ENCODE measurements at regions not wholly inside any gene's neighbourhood (a gene's known extent, or its start where the extent isn't known, plus 50 kb on each side); places are given as distances from the start of the nearest gene placed in this dataset.

DNA sequence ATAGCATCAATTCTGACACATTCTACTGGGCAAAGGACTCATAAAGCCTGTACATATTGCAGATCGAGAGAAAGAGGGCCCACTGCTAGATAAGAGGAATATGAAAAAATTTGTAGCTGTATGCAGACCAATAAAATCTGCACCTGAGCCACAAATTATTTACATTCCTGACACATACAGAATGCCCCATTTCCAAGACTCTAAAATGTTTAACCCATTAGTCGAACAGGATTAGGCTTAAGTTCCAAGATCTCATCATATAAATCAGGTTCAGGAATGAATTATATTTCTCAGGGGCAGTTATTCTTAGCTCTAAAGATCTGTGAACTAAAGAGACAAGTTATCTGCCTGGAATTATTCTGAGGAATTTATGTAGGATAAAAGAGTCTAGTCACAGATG is 1615.8 kb downstream of the ARAP2 start:
- H3K23ac ChIP-seq (ENCODE audit: insufficient read length) = no peak overlapping the region
- no peak overlapping the region for H2BK5ac ChIP-seq (ENCODE audit: low read depth, low read length)
- H3K27ac ChIP-seq (ENCODE audit: low read depth, low read length) = no peak overlapping the region
- H2BK20ac ChIP-seq (ENCODE audit: low read length) = no peak overlapping the region
- no peaks in the 10 kb centered on the region for H3K9me3 ChIP-seq (ENCODE audit: insufficient read depth in 2 of 2, low read depth in 1 of 2, low read length in 1 of 2)
- no peak overlapping the region for H3K4me2 ChIP-seq (ENCODE audit: insufficient read depth in 1 of 2, low read depth in 2 of 2, low read length in 2 of 2)
- H3K79me2 ChIP-seq (ENCODE audit: control insufficient read depth in 1 of 2, insufficient read depth in 2 of 2, low read length in 2 of 2) = no peaks in the 10 kb centered on the region
- H2AFZ ChIP-seq (ENCODE audit: low read length) = no peak overlapping the region
- FAIRE-seq (no peak), DNase-seq (ENCODE audit: low read depth in 1 of 2, low spot score in 2 of 2) (no peak)
- H3K23me2 ChIP-seq (ENCODE audit: low read depth, low read length) = no peaks in the 10 kb centered on the region
- H3K18ac ChIP-seq (ENCODE audit: extremely low read depth, low read length) = no peak overlapping the region
- H3K56ac ChIP-seq (replicated peaks; ENCODE audit: insufficient read length, low read depth, low read length) = no peak overlapping the region
- H3K4ac ChIP-seq (replicated peaks; ENCODE audit: insufficient read length, low read depth, low read length) = no peak overlapping the region
- H2BK12ac ChIP-seq (ENCODE audit: low read depth, low read length) = no peak overlapping the region
- no peak overlapping the region for H2BK15ac ChIP-seq (ENCODE audit: low read length)
- no peak overlapping the region for H3K9ac ChIP-seq (replicated peaks in 1 of 4; ENCODE audit: extremely low read depth in 1 of 4, low read depth in 3 of 4, low read length in 3 of 4)
- H2BK120ac ChIP-seq (replicated peaks; ENCODE audit: low read depth, low read length) = no peak overlapping the region
- ChIA-PET CTCF (ENCODE audit: partially characterized antibody) (interaction anchor here (0.7 kb wide), 1 partner anchor 28 kb away, joined by 3 read pairs; no protein-coding TSS in a partner anchor), POLR2A (ENCODE audit: partially characterized antibody) (no interaction called here)
- H3K4me1 ChIP-seq (replicated peaks in 1 of 4; ENCODE audit: control insufficient read depth in 3 of 4, insufficient read depth in 4 of 4, low read length in 3 of 4) = no peaks in the 10 kb centered on the region
- H4K91ac ChIP-seq (replicated peaks; ENCODE audit: insufficient read length, low read length) = no peak overlapping the region
- no peaks in the 10 kb centered on the region for H3K79me1 ChIP-seq (ENCODE audit: low read depth, low read length)
- no peak overlapping the region for H3K14ac ChIP-seq (ENCODE audit: insufficient read length)
- WGBS, 2 experiments (ENCODE audit: extremely low coverage in 1 of 2, insufficient coverage in 1 of 2, insufficient read length in 1 of 2, insufficient replicate concordance in 2 of 2, low coverage in 1 of 2, low lambda C conversion rate in 2 of 2, missing lambda C conversion rate in 1 of 2) = 98% methylated on average over 2 of the region's 2 CpGs; no CpG with 5 or more reads in 1 of the 2 experiments
- H4K5ac ChIP-seq (ENCODE audit: insufficient read length, low read depth, low read length) = no peak overlapping the region
- H2AK5ac ChIP-seq (ENCODE audit: low read depth, low read length) = no peak overlapping the region
- H4K8ac ChIP-seq (ENCODE audit: extremely low read depth, insufficient read depth, low read length) = no peak overlapping the region
- no peak for TF ChIP-seq SIRT6 (IDR thresholded peaks at IDR 0.05; ENCODE audit: low read length)
- no peak for TF ChIP-seq SIN3A (conservative IDR thresholded peaks at IDR 0.05 in 1 of 2, IDR thresholded peaks at IDR 0.05 in 1 of 2; ENCODE audit: low read depth in 1 of 2, low read length in 2 of 2)
- no peaks in the 10 kb centered on the region for H4K20me1 ChIP-seq (replicated peaks in 1 of 2; ENCODE audit: control insufficient read depth in 1 of 2, insufficient read depth in 2 of 2, low read length in 2 of 2)
- no peaks in the 10 kb centered on the region for H3K36me3 ChIP-seq (ENCODE audit: control insufficient read depth in 2 of 4, insufficient read depth in 4 of 4, low read length in 3 of 4)
- no peak overlapping the region for H3K4me3 ChIP-seq (ENCODE audit: extremely low read depth in 1 of 4, insufficient read depth in 2 of 4, low read depth in 3 of 4, low read length in 4 of 4)
- H3K27me3 ChIP-seq (replicated peaks in 1 of 4; ENCODE audit: control insufficient read depth in 3 of 4, extremely low read depth in 1 of 4, insufficient read depth in 3 of 4, low read length in 3 of 4) = no peaks in the 10 kb centered on the region
